Embryonic facial prominence (tissue), 1 donor: ENCODE measurements at regions not wholly inside any gene's neighbourhood (a gene's known extent, or its start where the extent isn't known, plus 50 kb on each side); places are given as distances from the start of the nearest gene placed in this dataset.

Source experiments
- DNase-seq: peaks from one replicate; pipeline ENCODE4 v3.0.0-alpha.2; 2016; ENCODE audit errors: extremely low spot score

- DNase-seq: no peak
These were observed 54.8 kb downstream of the NOG start for GRCh38 chr17:56648321-56648720.

- DNase-seq: no peak
These were observed 55.3 kb downstream of the NOG start for GRCh38 chr17:56648806-56649205.

GRCh38 chr17:56652628-56653027 lies 59.1 kb downstream of the NOG start:
- no peak for DNase-seq

- no peak for DNase-seq
These were observed 60.4 kb downstream of the NOG start for GRCh38 chr17:56653877-56654276.

- DNase-seq: no peak
These were observed 63.3 kb downstream of the NOG start for GRCh38 chr17:56656701-56657327.

- DNase-seq: no peak
These were observed 65.1 kb downstream of the NOG start for GRCh38 chr17:56658648-56659047.

- no peak for DNase-seq
These were observed 66.1 kb downstream of the NOG start for GRCh38 chr17:56659622-56660021.

- DNase-seq: no peak
These were observed 68.4 kb downstream of the NOG start for GRCh38 chr17:56661906-56662305.

- no peak for DNase-seq
These were observed 72.4 kb downstream of the NOG start for GRCh38 chr17:56665864-56666263.

- DNase-seq: no peak
These were observed 74.5 kb downstream of the NOG start for GRCh38 chr17:56667925-56668458.

GRCh38 chr17:56672195-56672594 lies 78.7 kb downstream of the NOG start:
- DNase-seq: no peak

GRCh38 chr17:56674401-56674925 lies 81.0 kb downstream of the NOG start:
- DNase-seq: no peak

- no peak for DNase-seq
These were observed 82.6 kb downstream of the NOG start for GRCh38 chr17:56675876-56676660.

- no peak for DNase-seq
These were observed 83.3 kb downstream of the NOG start for GRCh38 chr17:56676810-56677209.

GRCh38 chr17:56678249-56679114 lies 85.0 kb downstream of the NOG start:
- peak; percentile 30 for DNase-seq

GRCh38 chr17:56679115-56679776 lies 85.7 kb downstream of the NOG start:
- peak; percentile 34 for DNase-seq

- DNase-seq: no peak
These were observed 86.4 kb downstream of the NOG start for GRCh38 chr17:56679777-56680422.

- DNase-seq: no peak
These were observed 87.2 kb downstream of the NOG start for GRCh38 chr17:56680676-56681075.

- DNase-seq: no peak
These were observed 88.2 kb downstream of the NOG start for GRCh38 chr17:56681561-56682266.

GRCh38 chr17:56688151-56688550 lies 94.7 kb downstream of the NOG start:
- DNase-seq: no peak
